HG03025 (cell line): ENCODE measurements at regions not wholly inside any gene's neighbourhood (a gene's known extent, or its start where the extent isn't known, plus 50 kb on each side); places are given as distances from the start of the nearest gene placed in this dataset.
A peak's percentile ranks its signal among the peaks of the same experiment; 100 is the strongest.
"Not testable (repeated sequence)": the region's sequence is repeated elsewhere in the genome, so short reads cannot be mapped to it uniquely, and the experiment has no call there.

Experiments used
- ATAC-seq: cut with Tn5 transposase; IDR thresholded peaks from one replicate; pipeline ENCODE4 v1.9.1; 2021; ENCODE audit warnings: mild to moderate bottlenecking, moderate library complexity; ENCODE audit not compliant: unreplicated experiment, low FRiP score

DNA sequence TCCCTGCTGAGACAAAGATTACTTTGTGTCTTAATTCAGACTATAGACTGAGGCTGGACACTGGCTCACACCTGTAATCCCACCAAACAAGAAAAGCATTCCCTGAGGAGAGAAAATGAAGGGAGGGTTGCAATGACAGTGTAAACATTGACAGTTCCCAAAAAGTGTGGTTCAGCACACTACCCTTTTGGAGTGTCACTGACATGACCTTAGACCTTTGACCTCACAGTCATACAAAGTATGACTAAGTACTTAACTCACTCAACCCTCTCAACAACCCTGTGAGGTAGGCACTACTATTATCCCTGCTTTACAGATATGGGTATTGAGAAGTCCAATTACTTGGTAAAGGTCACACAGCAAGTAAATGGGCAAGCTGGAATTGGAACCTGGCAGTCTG, 341.7 kb downstream of the LRRC3B start:
- no peak for ATAC-seq

DNA sequence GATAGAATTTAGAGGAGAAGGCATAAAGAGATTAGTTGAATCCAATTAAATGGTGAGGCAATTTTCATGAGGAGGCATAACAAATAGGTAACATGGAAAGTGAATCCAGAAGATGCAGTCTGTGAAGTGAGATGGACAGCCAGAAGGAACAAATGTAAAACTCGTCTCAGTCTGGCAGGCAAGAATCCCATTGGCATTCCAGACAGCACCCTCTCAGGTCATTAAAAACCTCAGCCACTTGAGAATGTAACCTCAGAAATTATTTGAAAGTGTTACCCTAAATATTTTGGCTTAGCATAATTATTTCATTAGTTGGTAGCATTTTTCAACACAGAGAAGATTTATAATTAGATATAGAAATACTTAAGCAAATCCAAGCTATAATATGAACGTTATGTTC, 342.3 kb downstream of the LRRC3B start:
- ATAC-seq = no peak

DNA sequence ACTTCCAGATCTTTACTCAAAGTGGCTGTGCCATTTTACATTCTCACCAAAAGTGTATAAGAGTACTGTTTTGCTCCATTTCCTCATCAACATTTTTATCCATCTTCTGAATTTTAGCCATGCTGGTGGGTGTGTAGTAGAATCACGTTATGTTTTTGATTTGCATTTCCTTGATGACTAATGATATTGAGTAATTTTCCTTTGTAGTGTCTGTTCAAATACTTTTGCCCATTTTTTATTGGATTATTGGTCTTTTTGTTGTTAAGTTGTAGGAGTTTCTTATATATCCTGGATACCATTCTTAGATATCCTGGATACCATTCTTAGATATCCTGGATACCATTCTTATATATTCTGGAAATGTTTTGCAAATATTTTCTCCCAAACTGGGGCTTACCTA, 344.9 kb downstream of the LRRC3B start:
- no peak for ATAC-seq

DNA sequence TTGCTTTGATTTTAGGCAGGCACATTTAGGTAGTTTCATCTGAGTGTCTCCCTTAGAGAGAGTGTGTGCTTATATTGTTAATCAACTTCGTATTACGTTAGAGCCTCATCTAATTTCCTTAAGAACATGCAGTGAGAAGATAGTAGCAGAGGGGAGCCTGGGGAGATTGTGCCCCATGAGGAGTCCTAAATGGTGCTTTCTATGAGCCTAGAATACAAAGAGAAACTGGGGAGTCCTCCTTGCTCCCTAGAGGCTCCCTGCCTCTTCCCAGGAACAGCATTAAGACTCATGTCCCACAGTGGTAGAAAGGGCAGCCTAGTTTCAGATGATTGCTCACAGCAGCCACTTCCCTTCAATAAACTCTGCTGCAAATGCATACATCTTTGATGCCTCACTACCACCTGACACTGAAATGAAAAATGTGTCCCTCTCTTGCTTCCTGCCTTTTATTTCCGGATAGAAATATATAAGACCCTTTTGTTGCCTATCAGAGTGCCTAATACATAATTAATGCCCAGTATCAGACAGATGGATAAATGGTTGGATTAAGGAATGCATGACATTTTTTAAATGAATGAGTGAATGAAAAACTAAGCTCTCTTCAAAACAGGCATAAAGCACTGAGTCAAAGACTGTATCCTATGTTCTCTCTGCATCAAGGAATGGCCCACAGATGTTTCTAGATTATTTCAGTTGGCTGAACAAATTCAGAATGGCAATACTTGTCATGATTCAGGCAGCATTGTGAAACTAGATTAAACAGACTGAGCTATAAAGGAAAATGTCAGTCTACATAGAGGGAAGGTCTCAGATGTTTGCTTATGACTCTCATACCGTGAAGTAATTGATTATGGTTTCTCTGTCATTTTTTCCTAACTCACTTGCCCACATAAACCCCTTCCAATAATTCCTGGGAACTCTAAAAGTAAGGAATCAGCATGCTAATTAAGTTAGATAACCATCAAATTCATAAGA, 362.1 kb downstream of the LRRC3B start:
- no peak for ATAC-seq

DNA sequence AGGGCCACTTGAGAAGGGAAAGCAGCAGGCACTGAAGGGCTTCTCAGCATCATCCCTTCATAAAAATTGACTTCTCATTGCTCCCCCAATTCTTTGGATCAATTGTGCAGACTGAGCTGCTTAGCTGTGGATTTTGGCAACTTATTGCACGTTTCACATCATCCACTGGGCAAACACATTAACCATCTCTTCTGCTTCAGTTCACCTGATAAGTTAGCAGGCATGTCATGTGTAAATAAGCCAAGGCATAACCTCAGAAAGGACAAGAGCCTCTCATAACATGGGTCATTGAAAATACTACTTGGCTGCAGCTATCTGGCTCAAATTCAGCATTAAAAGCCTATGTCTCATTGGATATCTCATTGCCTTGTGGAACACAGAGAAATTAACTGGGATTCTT, 366.5 kb downstream of the LRRC3B start:
- ATAC-seq = no peak

DNA sequence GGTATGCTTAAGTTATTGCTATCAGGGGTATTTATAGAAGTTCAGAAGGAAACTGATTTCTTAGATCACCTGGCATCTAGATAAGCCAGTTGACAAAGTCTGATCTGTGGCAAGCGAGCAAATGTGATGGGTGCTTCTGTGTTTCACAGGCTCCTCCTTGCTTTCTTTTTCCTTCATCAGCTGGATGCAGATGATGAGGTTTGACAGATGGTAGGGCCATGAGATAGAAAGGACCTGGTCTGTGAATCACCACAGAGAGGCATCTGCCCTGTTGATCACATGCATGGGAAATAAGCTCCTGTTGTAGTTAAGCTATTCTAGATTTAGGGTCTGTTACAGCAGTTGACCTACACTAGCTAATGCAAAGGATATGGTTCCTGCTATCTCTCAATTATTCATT, 372.0 kb downstream of the NEK10 start:
- no peak for ATAC-seq

DNA sequence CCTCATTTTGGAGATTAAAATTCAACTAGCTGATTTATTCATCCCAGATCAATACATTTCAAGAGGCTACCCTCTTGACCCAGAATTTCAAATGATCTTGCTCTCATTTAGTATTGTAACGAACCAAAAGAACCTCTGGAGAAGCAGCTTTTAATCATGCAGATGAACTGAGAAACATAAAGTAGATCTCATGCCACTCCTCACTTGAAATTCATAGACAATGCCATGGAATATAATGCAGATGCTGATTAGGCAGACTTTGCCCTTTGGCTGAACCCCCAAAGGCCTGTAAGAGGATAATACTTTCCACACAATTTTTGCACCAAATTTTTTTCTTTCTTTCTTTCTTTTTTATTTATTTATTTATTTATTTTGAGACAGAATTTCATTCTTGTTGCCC, 358.3 kb downstream of the NEK10 start:
- no peak for ATAC-seq

DNA sequence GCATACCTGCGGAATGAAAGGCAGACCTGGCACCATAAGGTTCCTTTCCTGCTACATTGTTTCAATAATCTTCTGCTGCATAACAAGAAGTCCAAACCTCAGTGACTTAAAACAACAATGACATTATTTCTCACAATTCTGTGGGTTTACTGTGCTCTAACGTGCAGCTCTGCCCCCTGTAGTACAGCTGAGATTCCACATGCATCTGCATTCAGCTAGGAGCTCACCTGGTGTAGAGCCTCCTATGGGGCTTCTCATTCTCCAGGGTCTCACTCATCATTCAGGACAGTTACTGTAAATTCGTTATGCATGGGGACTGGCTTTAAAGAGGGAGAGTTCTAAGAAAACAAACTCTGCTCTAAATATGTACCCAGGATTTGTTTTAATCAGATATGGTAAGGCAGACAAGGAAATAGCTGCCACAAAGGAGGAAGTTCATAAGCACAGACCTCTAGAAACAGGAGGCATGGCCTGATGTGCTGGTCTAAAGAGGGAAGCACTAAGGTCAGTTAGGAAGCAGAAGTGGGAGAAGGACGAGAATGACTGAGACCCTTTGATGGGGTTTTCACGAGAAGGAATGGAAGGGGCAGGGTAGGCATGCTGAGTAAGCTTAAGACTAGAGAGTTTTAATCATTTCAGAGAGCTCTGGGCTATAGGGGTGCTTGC, 347.0 kb downstream of the NEK10 start:
- no peak for ATAC-seq

DNA sequence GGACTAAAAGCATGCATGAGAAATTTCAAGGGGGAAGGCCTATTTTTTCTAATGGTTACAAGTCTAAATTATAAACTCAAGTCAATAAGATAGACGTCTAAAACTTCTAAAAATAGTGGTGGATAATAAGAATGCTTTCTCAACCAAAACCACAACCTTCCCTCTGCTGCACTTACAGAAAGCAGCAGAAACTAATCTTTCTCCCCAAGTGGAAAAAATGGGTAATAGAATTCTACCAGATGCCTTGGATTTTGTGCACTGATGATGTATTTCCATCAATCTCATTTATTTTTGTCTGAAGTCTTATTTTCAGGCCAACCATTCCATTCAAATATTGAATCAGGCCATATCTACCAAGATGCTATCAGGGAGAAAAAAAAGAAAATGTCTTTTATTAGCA, 344.7 kb downstream of the NEK10 start:
- ATAC-seq = no peak

DNA sequence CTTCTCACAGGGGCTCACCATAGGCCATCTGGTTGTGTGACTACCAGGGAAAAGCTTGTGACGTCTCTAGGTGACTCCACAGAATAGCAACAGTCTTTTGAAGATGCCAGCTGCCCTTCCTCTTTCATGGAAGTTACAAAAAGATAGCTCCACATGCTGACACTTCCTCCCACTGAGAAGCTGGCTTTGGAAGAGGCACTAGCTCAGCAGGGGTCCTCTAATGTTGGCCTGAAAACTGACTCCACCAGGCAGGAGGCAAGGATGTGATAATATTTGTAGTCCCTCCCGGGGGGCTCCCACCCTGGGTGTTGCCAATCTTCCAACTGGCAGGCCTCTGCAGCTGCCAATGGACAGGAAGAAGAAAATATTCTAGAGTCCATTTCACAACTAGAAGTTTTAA, 343.5 kb downstream of the NEK10 start:
- ATAC-seq = no peak

DNA sequence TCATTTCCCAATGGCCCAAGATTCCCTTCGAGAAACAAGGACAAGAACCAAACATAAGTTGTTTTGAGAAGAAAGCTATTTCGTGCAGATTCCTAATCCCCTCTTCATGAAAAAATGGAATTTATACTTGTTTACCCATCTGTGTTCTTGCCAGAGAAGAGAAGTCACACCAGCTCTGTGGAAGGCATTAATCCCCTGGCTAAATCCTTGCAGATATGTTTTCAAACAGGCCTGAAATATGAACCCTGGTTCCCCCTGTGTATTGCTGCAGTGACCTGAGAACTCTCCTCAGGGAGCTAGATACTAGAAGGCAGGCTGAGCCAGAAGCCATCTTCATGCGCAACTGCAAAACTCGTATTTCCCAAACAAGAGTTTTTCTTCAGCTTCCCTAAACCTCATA, 337.7 kb downstream of the NEK10 start:
- no peak for ATAC-seq

DNA sequence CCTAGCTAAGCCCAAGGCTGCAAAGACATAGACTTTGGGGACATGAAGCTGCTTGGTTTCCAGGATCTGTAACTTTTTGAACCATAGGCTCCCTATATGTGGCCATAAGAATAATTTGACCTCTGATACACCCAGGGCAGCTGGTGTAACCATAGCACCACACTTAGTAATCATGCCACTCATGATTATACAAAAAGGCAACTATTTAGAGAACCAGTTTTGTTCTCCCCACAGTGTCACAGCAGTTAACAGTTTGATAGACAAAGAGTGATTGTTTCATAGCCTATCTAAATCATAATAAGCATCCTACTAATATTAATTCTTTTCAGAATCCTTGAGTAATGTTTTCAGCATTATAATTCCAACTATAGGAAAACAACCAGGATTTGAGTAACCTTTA, 334.9 kb downstream of the NEK10 start:
- no peak for ATAC-seq

DNA sequence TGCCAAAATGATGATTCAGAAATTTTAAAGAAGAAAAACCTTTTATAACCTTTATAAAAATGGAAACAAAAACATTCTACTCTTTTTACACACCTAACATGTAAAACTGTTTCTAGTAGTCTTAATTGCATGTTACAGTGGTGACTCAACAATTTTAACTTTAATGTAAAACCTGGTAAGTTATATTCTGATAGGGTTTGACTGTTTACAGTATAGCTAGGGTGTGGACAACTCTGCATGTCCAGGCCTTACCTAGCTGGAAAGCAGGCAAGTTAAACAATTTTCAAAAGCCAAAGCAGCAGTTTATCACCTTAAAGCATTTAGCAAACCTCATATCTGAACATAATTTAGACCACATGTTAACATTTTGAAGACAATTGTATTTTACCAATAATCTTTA, 328.5 kb downstream of the NEK10 start:
- no peak for ATAC-seq

DNA sequence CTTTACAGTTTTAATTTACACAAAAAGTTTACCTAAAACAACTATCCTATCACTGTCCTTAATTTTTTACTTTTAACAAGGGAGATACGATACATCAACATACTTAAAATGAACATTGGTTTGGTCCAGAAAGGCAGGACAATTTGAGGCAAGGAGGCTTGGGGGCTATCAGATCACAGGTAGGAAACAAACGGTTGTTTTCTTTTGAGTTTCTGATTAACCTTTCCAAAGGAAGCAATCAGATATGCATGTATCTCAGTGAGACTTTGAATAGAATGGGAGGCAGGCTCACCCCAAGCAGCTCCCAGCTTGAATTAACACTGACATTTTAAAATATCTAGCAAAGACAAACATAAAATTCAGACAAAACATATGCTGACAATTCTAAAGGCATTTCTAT, 326.6 kb downstream of the NEK10 start:
- ATAC-seq = not testable (repeated sequence)

DNA sequence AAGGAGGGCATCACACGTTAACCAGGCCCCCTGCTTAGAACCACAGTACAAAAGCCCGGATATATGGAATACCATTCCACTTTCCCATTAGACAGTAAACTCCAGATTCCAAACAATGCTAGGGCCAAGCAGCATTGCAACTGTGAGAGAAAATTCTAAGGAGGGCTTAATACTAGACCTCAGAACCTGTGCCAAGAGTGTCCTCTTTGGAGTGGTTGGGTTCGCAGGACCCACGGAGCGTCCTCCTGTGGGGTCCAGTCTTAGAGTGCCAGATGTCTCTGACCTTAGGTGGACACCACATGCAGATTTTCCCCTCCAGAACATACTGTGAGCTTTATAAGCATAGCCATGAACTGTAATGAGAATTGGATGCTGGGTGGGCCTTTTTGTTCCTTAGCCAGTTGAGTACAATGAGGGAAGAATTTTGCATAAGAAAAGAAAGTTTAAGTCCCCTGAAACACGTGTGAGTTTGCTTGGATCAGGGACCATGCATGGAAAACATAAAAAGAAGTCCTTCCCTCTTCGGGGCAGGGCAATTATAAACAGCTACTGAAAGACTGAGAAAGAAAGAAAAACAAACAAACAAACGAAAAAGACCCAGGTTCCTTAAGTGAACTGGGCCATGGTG, 325.7 kb downstream of the NEK10 start:
- ATAC-seq = no peak

DNA sequence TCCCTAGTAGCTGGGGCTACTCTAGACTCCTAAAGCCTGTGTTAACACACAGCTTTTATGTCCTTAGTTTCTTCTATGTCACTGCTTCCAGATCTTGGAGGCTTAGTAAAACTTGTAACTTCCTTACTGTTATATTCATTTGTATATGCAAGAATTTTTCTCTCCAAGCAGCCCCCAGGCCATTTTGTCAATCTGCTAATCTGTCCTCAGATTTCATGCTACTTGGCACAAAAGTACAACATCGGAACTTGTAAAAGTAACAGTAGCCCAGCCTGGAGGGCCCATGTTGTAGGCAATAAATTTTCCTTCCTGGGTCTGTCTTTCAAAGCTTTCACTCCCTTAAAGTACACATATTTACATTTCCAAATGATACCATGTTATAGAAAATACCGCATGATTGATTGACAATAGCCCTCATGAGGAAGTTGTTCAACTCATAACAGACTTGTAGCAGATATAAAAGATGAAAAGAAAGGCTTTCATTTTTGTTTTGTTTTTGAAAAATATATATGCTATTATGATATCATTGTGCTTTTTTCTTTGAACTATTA, 324.2 kb downstream of the NEK10 start:
- no peak for ATAC-seq

DNA sequence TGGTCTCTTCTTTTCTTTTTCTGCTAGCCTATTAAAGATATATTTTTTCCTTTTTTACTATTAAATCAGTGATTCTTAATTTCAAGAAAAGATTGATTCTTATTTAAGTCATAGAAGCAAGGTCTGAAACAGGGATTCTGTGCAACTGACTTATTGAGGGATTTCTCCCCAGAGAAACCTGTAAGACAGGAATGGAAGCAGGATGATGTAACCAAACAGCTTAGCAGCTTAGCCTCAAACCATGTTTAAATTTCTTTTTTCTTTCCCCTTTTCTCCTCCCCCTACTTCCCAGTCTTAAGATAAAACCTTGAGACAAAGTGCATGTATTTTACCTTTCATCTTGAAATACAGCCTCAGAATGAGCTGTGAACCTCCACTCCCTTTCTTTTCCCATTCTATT, 322.8 kb downstream of the NEK10 start:
- ATAC-seq = no peak

DNA sequence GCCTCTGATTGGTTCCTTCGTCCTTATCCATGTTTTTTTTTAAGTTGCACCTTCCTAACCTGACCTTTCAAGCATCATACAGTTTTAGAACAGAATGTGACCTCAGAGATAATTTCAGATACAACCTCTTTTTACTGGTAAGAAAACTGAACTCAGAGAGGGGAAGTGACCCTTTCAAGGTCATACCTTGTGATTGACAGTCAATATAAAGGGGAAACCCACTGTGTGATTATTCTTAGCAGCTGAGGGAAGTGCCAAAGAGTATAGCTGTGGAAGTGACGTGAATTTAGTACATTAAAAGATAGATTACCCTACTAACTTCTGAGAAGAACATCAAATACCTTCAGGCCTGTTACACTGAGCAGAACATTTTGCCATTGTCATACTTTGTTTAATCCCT, 319.4 kb downstream of the NEK10 start:
- ATAC-seq = peak; percentile 82

DNA sequence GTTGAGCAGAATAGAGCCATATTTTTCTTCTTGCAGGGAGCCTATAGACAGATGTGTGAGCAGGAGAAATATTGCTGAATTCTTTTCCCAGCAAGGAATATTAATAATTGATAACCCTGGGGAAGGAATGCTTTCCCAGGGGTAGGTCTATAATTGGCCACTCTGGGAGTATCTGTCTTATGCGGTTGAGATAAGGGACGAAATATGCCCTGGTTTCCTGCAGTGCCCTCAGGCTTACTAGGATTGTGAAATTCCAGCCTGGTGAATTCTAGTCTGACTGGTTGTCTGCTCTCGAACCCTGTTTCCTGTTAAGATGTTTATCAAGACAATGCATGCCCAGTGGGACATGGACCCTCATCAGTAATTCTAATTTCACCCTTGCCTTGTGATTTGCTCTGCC, 317.7 kb downstream of the NEK10 start:
- not testable (repeated sequence) for ATAC-seq

DNA sequence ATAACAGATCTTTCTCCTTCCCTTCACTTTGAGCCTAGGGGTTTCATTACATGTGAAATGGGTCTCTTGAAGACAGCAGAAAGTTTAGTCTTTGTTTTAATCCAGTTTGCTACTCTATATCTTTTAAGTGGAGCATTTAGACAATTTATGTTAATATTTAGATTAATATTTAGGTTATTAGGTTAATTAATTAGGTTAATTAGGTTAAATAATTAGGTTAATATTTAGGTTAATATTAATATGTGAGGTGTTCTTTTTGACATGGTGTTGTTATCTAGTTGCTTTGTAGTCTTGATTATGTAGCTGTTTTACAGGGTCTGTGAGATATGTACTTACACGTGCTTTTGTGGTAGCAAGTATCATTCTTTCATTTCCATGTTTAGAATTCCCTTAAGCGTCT, 312.9 kb downstream of the NEK10 start:
- ATAC-seq = no peak

DNA sequence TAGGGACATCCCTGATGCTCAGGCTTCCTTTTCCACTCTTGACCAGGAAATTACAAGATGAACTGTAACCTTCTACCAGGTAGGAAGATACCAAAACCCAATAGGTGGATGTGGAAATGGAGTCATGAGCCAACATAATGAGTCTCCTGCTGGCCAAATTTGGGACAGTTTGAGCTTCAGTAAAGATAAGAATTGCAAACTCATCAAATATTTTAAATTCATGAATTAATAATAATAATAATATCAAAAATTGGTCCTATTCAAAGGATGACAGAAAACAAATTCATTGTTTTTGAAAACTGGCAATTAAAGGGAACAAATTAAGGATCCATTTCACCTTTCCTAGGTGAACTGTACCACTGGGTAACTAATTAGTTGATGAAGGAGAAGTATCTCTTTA, 309.7 kb downstream of the NEK10 start:
- ATAC-seq = no peak
